H1 (cell line): ENCODE measurements at regions not wholly inside any gene's neighbourhood (a gene's known extent, or its start where the extent isn't known, plus 50 kb on each side); places are given as distances from the start of the nearest gene placed in this dataset.

Experiments used
- CTCF ChIP-seq, 3 experiments: IDR thresholded peaks; 1 replicate in 2 of 3; 2 replicates in 1 of 3; pipeline versions ENCODE4 v1.5.1 to v1.6.1; 2011; ENCODE audit warnings: low read length in 3 of 3, mild to moderate bottlenecking in 3 of 3, inconsistent platforms in 2 of 3, low read depth in 1 of 3, moderate library complexity in 1 of 3; ENCODE audit not compliant: insufficient read depth in 1 of 3; ENCODE audit errors: control extremely low read depth in 1 of 3
- YY1 ChIP-seq: IDR thresholded peaks from 2 replicates; pipeline ENCODE4 v1.6.1; 2011; ENCODE audit warnings: low read depth, mild to moderate bottlenecking, low read length

GRCh38 chr6:26194329-26194701 is 107.1 kb downstream of the HFE start:
- TF ChIP-seq CTCF (IDR thresholded peaks at IDR 0.05; ENCODE audit: control extremely low read depth in 1 of 3, insufficient read depth in 1 of 3, low read depth in 1 of 3, low read length in 3 of 3) (no peak), YY1 (no peak)
